SK-N-SH (cell line): ENCODE measurements at regions not wholly inside any gene's neighbourhood (a gene's known extent, or its start where the extent isn't known, plus 50 kb on each side); places are given as distances from the start of the nearest gene placed in this dataset.

Experiments used
- CHD2 ChIP-seq: fragments of 150-350 bp; IDR thresholded peaks from 2 replicates; pipeline ENCODE4 v1.6.1; 2018; ENCODE audit warnings: low read length; ENCODE audit not compliant: partially characterized antibody
- CTCF ChIP-seq: fragments of 200-600 bp; sonication (generic); IDR thresholded peaks from 2 replicates; pipeline ENCODE4 v1.6.1; 2017; ENCODE audit warnings: antibody characterized with exemption, mild to moderate bottlenecking, moderate library complexity
- MAX ChIP-seq: IDR thresholded peaks from 2 replicates; pipeline ENCODE4 v1.4.0; 2012; ENCODE audit warnings: low read depth
- POLR2AphosphoS5 ChIP-seq: IDR thresholded peaks from 2 replicates; pipeline ENCODE4 v1.6.1; 2012; ENCODE audit warnings: low read depth, low read length
- RFX5 ChIP-seq: IDR thresholded peaks from 2 replicates; pipeline ENCODE4 v1.6.1; 2012; ENCODE audit warnings: mild to moderate bottlenecking, improper control_type of control experiment, low read length
- TAF1 ChIP-seq: IDR thresholded peaks from 2 replicates; pipeline ENCODE4 v1.6.1; 2012; ENCODE audit warnings: low read depth, mild to moderate bottlenecking, low read length, moderate library complexity, borderline replicate concordance
- YY1 ChIP-seq: IDR thresholded peaks from 2 replicates; pipeline ENCODE4 v1.4.0; 2012; ENCODE audit warnings: low read depth, mild to moderate bottlenecking

GRCh38 chr2:120842456-120843439 lies 107.1 kb downstream of the GLI2 start:
- TF ChIP-seq MAX: no peak
- TF ChIP-seq CTCF: no peak
- TF ChIP-seq POLR2AphosphoS5: no peak
- no peak for TF ChIP-seq TAF1
- TF ChIP-seq RFX5: no peak
- no peak for TF ChIP-seq CHD2
- TF ChIP-seq YY1: no peak
